GM12872 (cell line): ENCODE measurements at regions not wholly inside any gene's neighbourhood (a gene's known extent, or its start where the extent isn't known, plus 50 kb on each side); places are given as distances from the start of the nearest gene placed in this dataset.

Source experiments
- TF ChIP-seq, protein P1 (sequence below): IDR thresholded peaks from 3 replicates; pipeline ENCODE4 v1.5.1; 2011; ENCODE audit warnings: low read depth, mild to moderate bottlenecking, low read length, moderate library complexity; ENCODE audit not compliant: insufficient read depth

DNA sequence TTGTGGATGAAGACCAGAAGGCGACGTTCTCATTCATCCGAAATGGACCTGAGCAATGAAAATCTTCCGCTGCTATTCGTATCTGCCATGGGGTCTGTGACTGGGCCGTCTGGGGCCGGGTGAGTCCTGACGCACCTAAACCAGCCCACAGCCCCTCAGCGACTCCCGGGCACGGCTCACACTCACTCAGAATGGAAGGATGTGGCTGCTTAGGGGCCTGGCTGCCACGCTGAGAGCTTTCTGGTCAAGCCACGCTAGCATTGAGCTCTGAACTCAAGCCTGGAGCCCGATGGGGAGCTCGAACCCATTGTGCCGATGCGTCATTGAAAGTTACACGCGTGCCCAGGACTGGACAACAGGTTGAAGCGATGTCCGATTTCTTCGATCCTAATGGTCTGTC lies 97.8 kb downstream of the MRPL36 start:
- TF ChIP-seq, protein P1, sequence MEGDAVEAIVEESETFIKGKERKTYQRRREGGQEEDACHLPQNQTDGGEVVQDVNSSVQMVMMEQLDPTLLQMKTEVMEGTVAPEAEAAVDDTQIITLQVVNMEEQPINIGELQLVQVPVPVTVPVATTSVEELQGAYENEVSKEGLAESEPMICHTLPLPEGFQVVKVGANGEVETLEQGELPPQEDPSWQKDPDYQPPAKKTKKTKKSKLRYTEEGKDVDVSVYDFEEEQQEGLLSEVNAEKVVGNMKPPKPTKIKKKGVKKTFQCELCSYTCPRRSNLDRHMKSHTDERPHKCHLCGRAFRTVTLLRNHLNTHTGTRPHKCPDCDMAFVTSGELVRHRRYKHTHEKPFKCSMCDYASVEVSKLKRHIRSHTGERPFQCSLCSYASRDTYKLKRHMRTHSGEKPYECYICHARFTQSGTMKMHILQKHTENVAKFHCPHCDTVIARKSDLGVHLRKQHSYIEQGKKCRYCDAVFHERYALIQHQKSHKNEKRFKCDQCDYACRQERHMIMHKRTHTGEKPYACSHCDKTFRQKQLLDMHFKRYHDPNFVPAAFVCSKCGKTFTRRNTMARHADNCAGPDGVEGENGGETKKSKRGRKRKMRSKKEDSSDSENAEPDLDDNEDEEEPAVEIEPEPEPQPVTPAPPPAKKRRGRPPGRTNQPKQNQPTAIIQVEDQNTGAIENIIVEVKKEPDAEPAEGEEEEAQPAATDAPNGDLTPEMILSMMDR, result no peak

DNA sequence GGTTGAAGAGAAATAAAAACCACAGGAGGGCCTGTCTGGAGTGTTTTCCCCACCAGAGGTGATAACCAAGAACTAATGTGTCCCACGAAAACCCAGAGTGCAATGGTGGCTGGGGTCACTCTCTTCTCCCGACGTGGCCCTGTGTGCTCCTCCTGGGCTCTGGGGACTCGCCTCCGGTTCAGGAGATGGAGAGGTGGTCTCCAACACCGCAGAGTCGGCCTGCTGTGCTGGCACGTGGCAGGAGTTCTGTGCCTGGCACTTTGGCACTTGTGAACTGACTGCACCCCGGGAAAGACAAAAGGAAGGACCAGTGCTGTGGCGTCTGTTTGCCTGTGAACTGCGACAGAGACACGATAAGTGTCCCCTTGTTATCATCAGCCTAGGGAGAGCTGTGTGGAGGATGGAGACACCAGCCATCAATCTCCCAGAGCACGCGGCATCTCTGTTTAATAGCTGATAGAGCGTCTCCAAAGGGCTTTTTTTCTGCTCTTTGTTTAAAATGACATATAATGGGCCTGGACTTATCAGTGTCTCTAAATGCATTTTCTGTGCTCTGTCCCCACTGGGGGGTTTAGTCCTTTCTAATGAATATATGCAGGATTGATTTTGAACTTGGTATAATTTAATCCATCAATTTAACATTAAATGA lies 98.3 kb downstream of the MRPL36 start:
- TF ChIP-seq, protein P1, result no peak

DNA sequence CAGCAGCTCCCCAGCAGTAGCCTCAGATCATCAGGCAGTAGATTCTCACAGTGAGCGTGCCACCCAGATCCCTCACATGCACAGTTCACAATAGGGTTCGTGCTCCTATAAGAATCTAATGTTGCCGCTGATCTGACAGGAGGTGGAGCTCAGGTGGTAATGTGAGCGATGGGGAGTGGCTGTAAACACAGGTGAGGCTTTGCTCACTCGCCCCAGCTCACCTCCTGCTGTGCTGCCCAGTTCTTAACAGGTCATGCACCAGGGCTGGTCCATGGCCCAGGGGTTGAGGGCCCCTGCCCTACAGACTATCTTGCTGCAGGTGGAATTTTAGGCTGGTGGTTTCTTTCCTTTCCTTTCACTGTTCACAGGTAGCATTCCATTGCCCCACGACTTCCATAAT lies 100.2 kb downstream of the MRPL36 start:
- TF ChIP-seq, protein P1, result no peak

DNA sequence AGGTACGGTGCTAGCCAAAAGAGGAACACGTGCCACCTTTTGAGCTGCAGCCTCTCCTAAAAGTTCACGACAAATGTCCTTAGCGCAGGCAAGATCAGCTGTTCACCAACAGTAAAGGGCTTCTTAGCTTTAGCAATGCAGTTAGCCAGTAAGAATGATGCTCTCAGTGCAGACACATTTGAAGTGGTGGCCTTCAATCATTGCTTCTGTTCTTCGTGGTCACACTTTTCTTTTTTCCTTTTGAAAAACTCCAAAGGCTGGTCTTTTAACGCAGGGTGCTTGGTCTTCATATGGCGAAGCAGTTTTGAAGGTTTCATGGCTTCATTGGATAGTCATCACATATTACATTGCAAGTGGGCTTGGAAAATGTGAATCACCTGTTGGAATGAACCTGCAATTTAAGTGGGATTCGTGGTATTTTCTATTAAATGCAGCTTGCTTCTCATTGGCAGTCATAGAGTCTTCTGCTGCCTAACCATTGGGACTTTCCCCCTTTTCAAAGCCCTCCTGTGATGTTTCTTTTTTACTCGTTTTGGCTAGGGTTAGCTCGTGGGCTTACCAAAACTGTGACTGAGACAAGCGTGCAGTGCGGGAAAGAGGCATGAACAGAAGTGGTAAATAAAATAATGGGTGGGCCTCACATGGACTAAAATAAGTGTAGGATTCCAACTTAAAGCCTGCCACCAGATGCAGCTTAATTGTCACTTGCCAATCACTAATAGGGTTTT lies 100.9 kb downstream of the MRPL36 start:
- TF ChIP-seq, protein P1, result no peak

DNA sequence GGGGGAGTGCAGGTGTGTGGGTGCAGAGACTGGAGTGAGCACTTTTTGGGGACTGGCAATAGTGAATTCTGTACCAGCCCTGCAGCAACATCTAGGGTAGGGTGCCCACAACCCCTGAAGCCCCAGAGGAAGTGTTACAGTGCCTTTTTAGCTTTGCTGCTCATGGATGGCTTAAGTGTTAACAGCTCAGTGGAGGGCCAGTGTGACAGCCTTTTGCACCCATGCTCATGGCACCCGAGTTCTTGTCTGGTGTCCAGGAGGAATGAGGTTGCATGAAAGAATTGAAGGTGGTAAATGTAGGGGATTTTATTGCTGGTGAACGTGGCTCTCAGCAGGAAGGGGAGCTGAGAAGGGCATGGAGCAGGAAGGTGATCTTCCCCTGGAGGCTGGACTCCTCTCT lies 107.3 kb downstream of the MRPL36 start:
- TF ChIP-seq, protein P1, result no peak

DNA sequence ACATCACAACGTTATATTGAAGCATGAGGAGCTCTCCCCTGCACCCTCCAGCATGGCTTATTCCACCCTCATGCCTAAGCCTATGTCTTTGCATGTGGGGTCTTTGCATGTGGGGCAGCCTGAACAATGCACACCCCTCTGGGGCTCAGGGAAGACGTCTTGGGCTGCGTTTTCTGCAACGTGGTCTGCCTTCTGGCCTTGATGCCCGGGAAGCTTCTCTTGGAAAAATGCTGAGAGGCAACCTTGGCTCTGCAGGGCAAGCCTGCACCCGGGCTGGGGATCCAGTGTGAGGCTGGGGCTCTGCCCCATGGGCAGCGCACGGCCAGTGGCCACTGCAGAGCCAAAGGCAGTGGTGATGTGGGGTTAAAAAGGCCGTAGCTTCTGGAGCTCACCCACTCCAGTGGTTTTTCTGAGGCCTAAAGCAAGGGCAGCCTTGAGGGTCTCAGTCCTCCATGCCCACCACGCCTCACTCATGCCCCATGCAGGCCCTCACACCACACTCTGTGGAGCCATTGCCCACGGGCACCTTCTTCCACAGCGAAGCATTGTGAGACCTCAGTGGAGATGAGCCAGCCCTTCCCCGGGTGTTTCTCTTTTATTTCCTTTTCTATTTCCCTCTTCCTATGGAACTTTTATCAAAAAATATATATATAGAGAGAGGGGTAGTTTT lies 112.2 kb downstream of the MRPL36 start:
- TF ChIP-seq, protein P1, result no peak

DNA sequence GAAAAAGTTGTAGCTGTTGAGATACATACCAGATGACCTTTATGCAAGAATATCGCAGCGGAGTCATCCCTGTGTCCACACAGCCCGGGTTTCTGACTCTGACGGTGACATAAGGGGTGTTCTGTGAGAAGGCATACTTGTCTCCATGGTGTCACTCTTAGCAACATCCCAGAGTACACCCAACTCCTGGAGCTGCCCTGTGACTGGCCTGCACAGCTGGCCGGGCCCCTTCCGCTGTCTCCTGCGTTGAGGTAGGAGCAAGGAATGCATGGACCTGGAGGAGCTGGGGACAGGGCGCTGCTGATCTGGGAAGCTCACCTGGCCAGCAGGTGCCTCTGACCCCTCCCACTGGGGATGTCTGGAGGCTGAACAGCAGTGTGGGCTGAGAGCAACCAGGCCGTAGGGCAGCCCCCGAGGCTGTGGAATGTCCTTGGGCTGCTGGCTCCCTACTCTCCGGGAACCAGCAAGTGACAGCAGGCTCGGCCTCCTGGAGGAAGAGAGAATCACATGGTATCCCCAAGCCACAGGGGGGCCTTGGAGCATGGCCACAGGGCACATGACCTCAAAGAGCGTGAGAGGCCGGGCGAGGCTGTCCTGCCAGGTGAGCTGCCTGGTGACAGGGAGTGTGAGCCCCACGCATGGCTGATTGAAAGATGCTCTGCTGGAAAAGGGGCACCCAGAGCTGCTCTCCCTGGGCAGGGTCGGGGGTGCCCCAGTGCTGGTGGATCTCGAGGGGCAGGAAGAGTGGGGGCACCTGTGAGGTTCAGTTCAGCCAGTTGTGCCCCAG lies 113.4 kb downstream of the MRPL36 start:
- TF ChIP-seq, protein P1, result no peak
